ENCODE measurements at regions not wholly inside any gene's neighbourhood (a gene's known extent, or its start where the extent isn't known, plus 50 kb on each side); places are given as distances from the start of the nearest gene placed in this dataset.

DNA sequence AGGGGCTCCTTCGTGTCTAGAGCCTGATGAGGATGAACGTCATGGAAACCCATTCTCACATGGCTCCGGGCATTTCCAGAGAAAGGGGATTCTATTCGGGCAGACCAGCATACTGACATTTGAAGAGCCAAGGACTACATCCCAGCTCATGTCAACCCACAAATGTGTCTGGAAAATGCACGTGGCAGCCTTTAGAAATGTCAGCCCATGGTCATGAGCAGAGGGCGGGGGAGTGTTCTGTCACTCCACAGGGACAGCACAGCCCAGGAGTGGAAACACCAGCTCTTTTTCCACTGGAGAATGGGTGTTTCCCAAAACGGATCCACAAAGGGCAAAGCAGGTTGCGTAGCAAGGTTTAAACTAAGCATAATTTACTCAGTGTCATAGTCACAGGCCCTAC is 207.0 kb downstream of the BCOR start:
- TF ChIP-seq YY1 (IDR thresholded peaks at IDR 0.05; ENCODE audit: extremely low read depth, insufficient replicate concordance, low read depth, low read length) (no peak), EZH2 (IDR thresholded peaks at IDR 0.05) (no peak), SP1 (IDR thresholded peaks at IDR 0.05; ENCODE audit: low read depth) (no peak)
- TF ChIP-seq, protein P1, sequence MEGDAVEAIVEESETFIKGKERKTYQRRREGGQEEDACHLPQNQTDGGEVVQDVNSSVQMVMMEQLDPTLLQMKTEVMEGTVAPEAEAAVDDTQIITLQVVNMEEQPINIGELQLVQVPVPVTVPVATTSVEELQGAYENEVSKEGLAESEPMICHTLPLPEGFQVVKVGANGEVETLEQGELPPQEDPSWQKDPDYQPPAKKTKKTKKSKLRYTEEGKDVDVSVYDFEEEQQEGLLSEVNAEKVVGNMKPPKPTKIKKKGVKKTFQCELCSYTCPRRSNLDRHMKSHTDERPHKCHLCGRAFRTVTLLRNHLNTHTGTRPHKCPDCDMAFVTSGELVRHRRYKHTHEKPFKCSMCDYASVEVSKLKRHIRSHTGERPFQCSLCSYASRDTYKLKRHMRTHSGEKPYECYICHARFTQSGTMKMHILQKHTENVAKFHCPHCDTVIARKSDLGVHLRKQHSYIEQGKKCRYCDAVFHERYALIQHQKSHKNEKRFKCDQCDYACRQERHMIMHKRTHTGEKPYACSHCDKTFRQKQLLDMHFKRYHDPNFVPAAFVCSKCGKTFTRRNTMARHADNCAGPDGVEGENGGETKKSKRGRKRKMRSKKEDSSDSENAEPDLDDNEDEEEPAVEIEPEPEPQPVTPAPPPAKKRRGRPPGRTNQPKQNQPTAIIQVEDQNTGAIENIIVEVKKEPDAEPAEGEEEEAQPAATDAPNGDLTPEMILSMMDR (IDR thresholded peaks at IDR 0.05 in 2 of 3, conservative IDR thresholded peaks at IDR 0.05 in 1 of 3; ENCODE audit: borderline replicate concordance in 1 of 3, insufficient read depth in 1 of 3, low read depth in 2 of 3, low read length in 2 of 3): no peak
- TF ChIP-seq, protein P2, sequence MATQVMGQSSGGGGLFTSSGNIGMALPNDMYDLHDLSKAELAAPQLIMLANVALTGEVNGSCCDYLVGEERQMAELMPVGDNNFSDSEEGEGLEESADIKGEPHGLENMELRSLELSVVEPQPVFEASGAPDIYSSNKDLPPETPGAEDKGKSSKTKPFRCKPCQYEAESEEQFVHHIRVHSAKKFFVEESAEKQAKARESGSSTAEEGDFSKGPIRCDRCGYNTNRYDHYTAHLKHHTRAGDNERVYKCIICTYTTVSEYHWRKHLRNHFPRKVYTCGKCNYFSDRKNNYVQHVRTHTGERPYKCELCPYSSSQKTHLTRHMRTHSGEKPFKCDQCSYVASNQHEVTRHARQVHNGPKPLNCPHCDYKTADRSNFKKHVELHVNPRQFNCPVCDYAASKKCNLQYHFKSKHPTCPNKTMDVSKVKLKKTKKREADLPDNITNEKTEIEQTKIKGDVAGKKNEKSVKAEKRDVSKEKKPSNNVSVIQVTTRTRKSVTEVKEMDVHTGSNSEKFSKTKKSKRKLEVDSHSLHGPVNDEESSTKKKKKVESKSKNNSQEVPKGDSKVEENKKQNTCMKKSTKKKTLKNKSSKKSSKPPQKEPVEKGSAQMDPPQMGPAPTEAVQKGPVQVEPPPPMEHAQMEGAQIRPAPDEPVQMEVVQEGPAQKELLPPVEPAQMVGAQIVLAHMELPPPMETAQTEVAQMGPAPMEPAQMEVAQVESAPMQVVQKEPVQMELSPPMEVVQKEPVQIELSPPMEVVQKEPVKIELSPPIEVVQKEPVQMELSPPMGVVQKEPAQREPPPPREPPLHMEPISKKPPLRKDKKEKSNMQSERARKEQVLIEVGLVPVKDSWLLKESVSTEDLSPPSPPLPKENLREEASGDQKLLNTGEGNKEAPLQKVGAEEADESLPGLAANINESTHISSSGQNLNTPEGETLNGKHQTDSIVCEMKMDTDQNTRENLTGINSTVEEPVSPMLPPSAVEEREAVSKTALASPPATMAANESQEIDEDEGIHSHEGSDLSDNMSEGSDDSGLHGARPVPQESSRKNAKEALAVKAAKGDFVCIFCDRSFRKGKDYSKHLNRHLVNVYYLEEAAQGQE (IDR thresholded peaks at IDR 0.05; ENCODE audit: low read depth): no peak

Measured in HCT116 (cell line).